ENCODE measurements at regions not wholly inside any gene's neighbourhood (a gene's known extent, or its start where the extent isn't known, plus 50 kb on each side); places are given as distances from the start of the nearest gene placed in this dataset.

GRCh38 chr4:10204401-10205058 lies 87.9 kb upstream of the WDR1 start:
- DNase-seq (ENCODE audit: low read depth): no peak

- DNase-seq (ENCODE audit: low read depth): no peak
Observed at GRCh38 chr4:10203851-10204250, 87.3 kb upstream of the WDR1 start.

GRCh38 chr4:10201381-10202223 lies 85.0 kb upstream of the WDR1 start:
- no peak for DNase-seq (ENCODE audit: low read depth)

GRCh38 chr4:10200869-10201268 lies 84.3 kb upstream of the WDR1 start:
- no peak for DNase-seq (ENCODE audit: low read depth)

GRCh38 chr4:10198365-10198764 lies 81.8 kb upstream of the WDR1 start:
- no peak for DNase-seq (ENCODE audit: low read depth)

GRCh38 chr4:10197952-10198351 lies 81.4 kb upstream of the WDR1 start:
- DNase-seq (ENCODE audit: low read depth): no peak

- no peak for DNase-seq (ENCODE audit: low read depth)
Observed at GRCh38 chr4:10196191-10196590, 79.6 kb upstream of the WDR1 start.

- no peak for DNase-seq (ENCODE audit: low read depth)
Observed at GRCh38 chr4:10192331-10192730, 75.7 kb upstream of the WDR1 start.

- no peak for DNase-seq (ENCODE audit: low read depth)
Observed at GRCh38 chr4:10188400-10189004, 71.9 kb upstream of the WDR1 start.

- DNase-seq (ENCODE audit: low read depth): no peak
Observed at GRCh38 chr4:10186228-10187214, 69.9 kb upstream of the WDR1 start.

GRCh38 chr4:10185518-10186227 lies 69.1 kb upstream of the WDR1 start:
- no peak for DNase-seq (ENCODE audit: low read depth)

- DNase-seq (ENCODE audit: low read depth): no peak
Observed at GRCh38 chr4:10184501-10184938, 67.9 kb upstream of the WDR1 start.

- DNase-seq (ENCODE audit: low read depth): no peak
Observed at GRCh38 chr4:10184041-10184440, 67.4 kb upstream of the WDR1 start.

GRCh38 chr4:10183462-10183861 lies 66.9 kb upstream of the WDR1 start:
- no peak for DNase-seq (ENCODE audit: low read depth)

- DNase-seq (ENCODE audit: low read depth): no peak
Observed at GRCh38 chr4:10182446-10183424, 66.1 kb upstream of the WDR1 start.

GRCh38 chr4:10181745-10182445 lies 65.3 kb upstream of the WDR1 start:
- DNase-seq (ENCODE audit: low read depth): no peak

GRCh38 chr4:10180927-10181744 lies 64.5 kb upstream of the WDR1 start:
- DNase-seq (ENCODE audit: low read depth): no peak

- no peak for DNase-seq (ENCODE audit: low read depth)
Observed at GRCh38 chr4:10180603-10180926, 64.0 kb upstream of the WDR1 start.
